ENCODE measurements at regions not wholly inside any gene's neighbourhood (a gene's known extent, or its start where the extent isn't known, plus 50 kb on each side); places are given as distances from the start of the nearest gene placed in this dataset.

DNA sequence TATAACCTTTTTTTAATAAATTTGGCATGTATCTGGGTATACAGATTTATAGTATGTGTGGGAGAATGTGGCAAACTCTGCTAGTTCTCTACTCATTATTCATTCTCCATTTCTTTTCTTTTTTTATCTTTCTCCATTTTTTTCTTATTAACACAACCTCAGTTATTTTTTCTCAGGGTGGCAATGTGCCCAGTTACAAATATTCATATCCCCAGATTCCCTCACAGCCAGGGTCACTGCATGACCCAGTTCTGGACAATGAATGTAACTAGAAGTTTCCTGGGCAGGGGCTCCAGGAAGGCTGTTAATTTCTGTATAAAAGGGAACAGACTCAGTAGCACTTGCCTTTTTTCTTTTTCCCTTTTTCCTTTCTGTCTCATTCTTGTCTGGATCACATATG lies 95.6 kb downstream of the VCPKMT start:
- TF ChIP-seq EP300 (IDR thresholded peaks at IDR 0.05) = no peak
- TF ChIP-seq KDM5A (IDR thresholded peaks at IDR 0.05) = no peak
- no peak for TF ChIP-seq MYC (IDR thresholded peaks at IDR 0.05; ENCODE audit: borderline replicate concordance, low read length)
- no peak for TF ChIP-seq ESRRA (IDR thresholded peaks at IDR 0.05; ENCODE audit: borderline replicate concordance, low read length)
- TF ChIP-seq POLR2A (IDR thresholded peaks at IDR 0.05; ENCODE audit: low read length) = no peak
- TF ChIP-seq, protein P1, sequence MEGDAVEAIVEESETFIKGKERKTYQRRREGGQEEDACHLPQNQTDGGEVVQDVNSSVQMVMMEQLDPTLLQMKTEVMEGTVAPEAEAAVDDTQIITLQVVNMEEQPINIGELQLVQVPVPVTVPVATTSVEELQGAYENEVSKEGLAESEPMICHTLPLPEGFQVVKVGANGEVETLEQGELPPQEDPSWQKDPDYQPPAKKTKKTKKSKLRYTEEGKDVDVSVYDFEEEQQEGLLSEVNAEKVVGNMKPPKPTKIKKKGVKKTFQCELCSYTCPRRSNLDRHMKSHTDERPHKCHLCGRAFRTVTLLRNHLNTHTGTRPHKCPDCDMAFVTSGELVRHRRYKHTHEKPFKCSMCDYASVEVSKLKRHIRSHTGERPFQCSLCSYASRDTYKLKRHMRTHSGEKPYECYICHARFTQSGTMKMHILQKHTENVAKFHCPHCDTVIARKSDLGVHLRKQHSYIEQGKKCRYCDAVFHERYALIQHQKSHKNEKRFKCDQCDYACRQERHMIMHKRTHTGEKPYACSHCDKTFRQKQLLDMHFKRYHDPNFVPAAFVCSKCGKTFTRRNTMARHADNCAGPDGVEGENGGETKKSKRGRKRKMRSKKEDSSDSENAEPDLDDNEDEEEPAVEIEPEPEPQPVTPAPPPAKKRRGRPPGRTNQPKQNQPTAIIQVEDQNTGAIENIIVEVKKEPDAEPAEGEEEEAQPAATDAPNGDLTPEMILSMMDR (IDR thresholded peaks at IDR 0.05) = no peak
- no peak for TF ChIP-seq NFE2L2 (conservative IDR thresholded peaks at IDR 0.05; ENCODE audit: low read length)
- TF ChIP-seq TP53 (CRISPR knock-in tag; IDR thresholded peaks at IDR 0.05) = no peak
- TF ChIP-seq NR3C1 (IDR thresholded peaks at IDR 0.05) = no peak
- TF ChIP-seq CBX8 (IDR thresholded peaks at IDR 0.05) = no peak

All from A549 (cell line).